PC-3 (cell line): ENCODE measurements at regions not wholly inside any gene's neighbourhood (a gene's known extent, or its start where the extent isn't known, plus 50 kb on each side); places are given as distances from the start of the nearest gene placed in this dataset.

Experiments
- CTCF ChIP-seq: fragments of 300-600 bp; sonication (generic); conservative IDR thresholded peaks from 2 replicates; pipeline ENCODE4 v1.5.1; 2017; ENCODE audit warnings: antibody characterized with exemption, low read depth, mild to moderate bottlenecking, low read length
- EZH2 ChIP-seq: fragments of 300-600 bp; sonication (generic); IDR thresholded peaks from one replicate; pipeline ENCODE4 v1.6.1; 2017; ENCODE audit warnings: antibody characterized with exemption, mild to moderate bottlenecking, low read length; ENCODE audit not compliant: unreplicated experiment
- EZH2phosphoT487 ChIP-seq: fragments of 300-600 bp; sonication (generic); IDR thresholded peaks from 2 replicates; pipeline ENCODE4 v1.6.1; 2018; ENCODE audit warnings: mild to moderate bottlenecking, antibody characterized with exemption, low read length, borderline replicate concordance

DNA sequence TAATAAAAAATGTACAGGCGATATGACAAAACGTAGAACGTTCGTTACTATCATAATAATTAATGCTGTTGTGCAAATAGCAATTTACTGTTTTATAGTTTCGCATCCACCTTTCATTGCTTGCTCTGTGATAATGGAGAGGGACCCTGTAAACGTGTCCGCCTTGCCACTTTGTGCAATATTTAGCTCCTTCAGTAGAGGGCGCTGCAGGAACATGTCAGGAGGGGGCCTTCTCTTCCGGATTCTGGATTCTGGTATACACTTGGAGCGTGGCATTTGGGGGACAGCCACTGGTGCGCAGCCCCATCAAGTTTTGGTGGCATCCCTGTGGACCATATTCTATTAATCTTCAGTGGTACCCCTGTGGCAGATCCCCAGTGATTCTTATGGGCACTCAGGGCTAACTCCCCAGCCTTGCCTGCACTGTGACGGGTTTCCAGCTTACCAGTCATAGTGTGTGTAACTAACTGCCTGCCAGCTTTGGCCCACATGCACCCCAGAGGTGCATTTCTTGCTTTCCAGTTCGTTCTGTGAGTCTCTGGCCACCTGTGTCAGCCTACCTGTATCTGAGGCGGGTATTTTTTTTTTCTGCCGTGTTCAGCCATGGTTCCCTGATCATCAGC, 140.3 kb downstream of the CYRIA start:
- TF ChIP-seq CTCF (peak; percentile 58), EZH2 (no peak), EZH2phosphoT487 (no peak)
